ENCODE measurements at regions not wholly inside any gene's neighbourhood (a gene's known extent, or its start where the extent isn't known, plus 50 kb on each side); places are given as distances from the start of the nearest gene placed in this dataset.
A peak's percentile ranks its signal among the peaks of the same experiment; 100 is the strongest.

GRCh38 chr14:54189748-54190354 is 207.0 kb upstream of the CDKN3 start:
- intact Hi-C loops (cut with DNase I): no loop called here
- Histone ChIP-seq H3K27me3 (no peaks in the 10 kb centered on the region), H3K4me1 (peaks cover 0 to 9% of the 10 kb centered on the region in 2 donors), H3K27ac (peak overlapping the region in 1 of 3 donors; percentile 6), H3K4me3 (replicated peaks in 1 of 3) (no peak overlapping the region), H3K36me3 (no peaks in the 10 kb centered on the region), H3K9me3 (no peaks in the 10 kb centered on the region)
- TF ChIP-seq CTCF (IDR thresholded peaks at IDR 0.05): no peak
- TF ChIP-seq POLR2A (IDR thresholded peaks at IDR 0.05): no peak
- no peak for DNase-seq
- WGBS, 2 donors: 71 to 79% methylated on average over 4 of the region's 4 CpGs

GRCh38 chr14:54191846-54192245 is 205.0 kb upstream of the CDKN3 start:
- intact Hi-C loops (cut with DNase I): no loop called here
- no peak for TF ChIP-seq CTCF (IDR thresholded peaks at IDR 0.05)
- TF ChIP-seq POLR2A (IDR thresholded peaks at IDR 0.05): no peak
- Histone ChIP-seq H3K36me3 (no peaks in the 10 kb centered on the region), H3K27me3 (no peaks in the 10 kb centered on the region), H3K27ac (no peak overlapping the region), H3K4me1 (peaks cover 0 to 9% of the 10 kb centered on the region in 2 donors), H3K9me3 (no peaks in the 10 kb centered on the region), H3K4me3 (replicated peaks in 1 of 3) (no peak overlapping the region)
- no peak for DNase-seq
- WGBS, 2 donors: 47 to 95% methylated on average over 2 of the region's 2 CpGs

GRCh38 chr14:54192610-54193009 is 204.2 kb upstream of the CDKN3 start:
- TF ChIP-seq CTCF (IDR thresholded peaks at IDR 0.05) (no peak), POLR2A (IDR thresholded peaks at IDR 0.05) (no peak)
- Histone ChIP-seq H3K4me1 (peaks cover 0 to 9% of the 10 kb centered on the region in 2 donors), H3K27me3 (no peaks in the 10 kb centered on the region), H3K9me3 (no peaks in the 10 kb centered on the region), H3K4me3 (replicated peaks in 1 of 3) (no peak overlapping the region), H3K27ac (no peak overlapping the region), H3K36me3 (no peaks in the 10 kb centered on the region)
- WGBS, 2 donors: 66 to 93% methylated on average over 2 of the region's 2 CpGs
- intact Hi-C loops (cut with DNase I): no loop called here
- DNase-seq: no peak

- WGBS, 2 donors: 54 to 87% methylated on average over 3 of the region's 3 CpGs
- peaks cover 0 to 9% of the 10 kb centered on the region in 2 donors for H3K4me1 ChIP-seq
- H3K9me3 ChIP-seq: no peaks in the 10 kb centered on the region
- TF ChIP-seq CTCF (IDR thresholded peaks at IDR 0.05) (no peak), POLR2A (IDR thresholded peaks at IDR 0.05) (no peak)
- H3K4me3 ChIP-seq (replicated peaks in 1 of 3): no peak overlapping the region
- no peaks in the 10 kb centered on the region for H3K36me3 ChIP-seq
- intact Hi-C loops (cut with DNase I): no loop called here
- no peak overlapping the region for H3K27ac ChIP-seq
- no peak for DNase-seq
- no peaks in the 10 kb centered on the region for H3K27me3 ChIP-seq
Observed at GRCh38 chr14:54193871-54194270, 202.9 kb upstream of the CDKN3 start.

- 49 to 67% methylated on average over 2 of the region's 2 CpGs for WGBS, 2 donors
- DNase-seq: no peak
- H3K9me3 ChIP-seq: no peaks in the 10 kb centered on the region
- H3K4me3 ChIP-seq (replicated peaks in 1 of 3): no peak overlapping the region
- peaks cover 0 to 5% of the 10 kb centered on the region in 2 donors for H3K4me1 ChIP-seq
- no peaks in the 10 kb centered on the region for H3K36me3 ChIP-seq
- no peaks in the 10 kb centered on the region for H3K27me3 ChIP-seq
- intact Hi-C loops (cut with DNase I): no loop called here
- H3K27ac ChIP-seq: no peak overlapping the region
- no peak for TF ChIP-seq CTCF (IDR thresholded peaks at IDR 0.05)
- TF ChIP-seq POLR2A (IDR thresholded peaks at IDR 0.05): no peak
Observed at GRCh38 chr14:54194501-54194900, 202.3 kb upstream of the CDKN3 start.
